ENCODE measurements at regions not wholly inside any gene's neighbourhood (a gene's known extent, or its start where the extent isn't known, plus 50 kb on each side); places are given as distances from the start of the nearest gene placed in this dataset.

GRCh38 chr13:104841110-104841509 lies 1694.4 kb downstream of the EFNB2 start:
- Histone ChIP-seq H3K27ac (no peak overlapping the region), H3K4me1 (no peaks in the 10 kb centered on the region), H3K27me3 (no peaks in the 10 kb centered on the region), H3K9me3 (no peaks in the 10 kb centered on the region), H3K4me3 (no peak overlapping the region), H3K36me3 (no peaks in the 10 kb centered on the region)
- intact Hi-C loops (cut with DNase I; ENCODE audit: low total_unique reads): no loop called here
- no peak for DNase-seq
- no peak for TF ChIP-seq CTCF (IDR thresholded peaks at IDR 0.05)

- H3K4me3 ChIP-seq: no peak overlapping the region
- no peak for DNase-seq
- intact Hi-C loops (cut with DNase I; ENCODE audit: low total_unique reads): no loop called here
- no peaks in the 10 kb centered on the region for H3K9me3 ChIP-seq
- H3K27ac ChIP-seq: no peak overlapping the region
- H3K4me1 ChIP-seq: no peaks in the 10 kb centered on the region
- H3K36me3 ChIP-seq: no peaks in the 10 kb centered on the region
- H3K27me3 ChIP-seq: no peaks in the 10 kb centered on the region
- TF ChIP-seq CTCF (IDR thresholded peaks at IDR 0.05): no peak
Measured at GRCh38 chr13:104837756-104838155, 1697.7 kb downstream of the EFNB2 start.

DNA sequence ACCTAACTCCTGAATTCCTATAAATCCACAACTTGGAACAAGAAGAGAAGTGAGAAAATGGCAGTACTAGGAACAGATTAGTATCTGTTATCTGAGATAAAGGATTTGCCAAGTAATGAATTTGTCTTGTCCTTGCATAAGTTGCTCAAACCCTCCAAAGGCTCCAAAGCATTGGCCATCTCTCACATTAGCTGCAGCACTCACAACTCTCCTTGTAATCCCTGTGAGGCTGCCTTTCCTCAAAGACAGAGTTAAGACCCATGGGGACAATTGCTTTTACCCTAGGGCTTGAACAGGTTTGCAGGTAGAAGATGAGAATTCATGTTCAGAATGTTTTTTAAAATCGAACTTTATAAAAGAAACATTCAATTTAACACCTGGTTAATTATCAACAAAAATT lies 1702.2 kb downstream of the EFNB2 start:
- no peaks in the 10 kb centered on the region for H3K9me3 ChIP-seq
- no peak overlapping the region for H3K4me3 ChIP-seq
- H3K27me3 ChIP-seq: no peaks in the 10 kb centered on the region
- H3K36me3 ChIP-seq: no peaks in the 10 kb centered on the region
- DNase-seq: no peak
- intact Hi-C loops (cut with DNase I; ENCODE audit: low total_unique reads): no loop called here
- no peak for TF ChIP-seq CTCF (IDR thresholded peaks at IDR 0.05)
- no peaks in the 10 kb centered on the region for H3K4me1 ChIP-seq
- no peak overlapping the region for H3K27ac ChIP-seq

- H3K27ac ChIP-seq: no peak overlapping the region
- intact Hi-C loops (cut with DNase I; ENCODE audit: low total_unique reads): no loop called here
- H3K36me3 ChIP-seq: no peaks in the 10 kb centered on the region
- no peaks in the 10 kb centered on the region for H3K27me3 ChIP-seq
- no peaks in the 10 kb centered on the region for H3K9me3 ChIP-seq
- no peaks in the 10 kb centered on the region for H3K4me1 ChIP-seq
- TF ChIP-seq CTCF (IDR thresholded peaks at IDR 0.05): no peak
- H3K4me3 ChIP-seq: no peak overlapping the region
- DNase-seq: no peak
Measured at GRCh38 chr13:104832231-104832630, 1703.2 kb downstream of the EFNB2 start.

DNA sequence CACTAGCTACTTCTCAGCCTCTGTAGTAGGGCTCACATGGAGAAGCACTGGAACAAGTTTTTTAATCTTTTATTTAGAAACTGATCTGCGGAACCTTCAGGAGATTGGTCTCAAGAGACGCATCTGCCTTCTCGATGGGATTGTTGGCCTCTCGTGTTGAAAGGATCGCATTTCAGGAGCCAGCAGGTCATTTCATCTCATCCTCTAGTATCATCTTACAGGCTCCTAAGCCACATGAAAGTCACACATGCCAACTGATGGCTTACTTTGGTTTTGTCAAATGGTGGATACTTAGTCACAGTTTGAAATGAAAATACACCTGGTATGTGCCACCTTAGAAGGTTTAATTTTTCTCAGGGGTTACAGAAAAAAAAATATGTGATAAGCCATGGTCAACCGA lies 1703.6 kb downstream of the EFNB2 start:
- Histone ChIP-seq H3K36me3 (no peaks in the 10 kb centered on the region), H3K4me1 (no peaks in the 10 kb centered on the region), H3K4me3 (no peak overlapping the region), H3K27me3 (no peaks in the 10 kb centered on the region), H3K27ac (no peak overlapping the region), H3K9me3 (no peaks in the 10 kb centered on the region)
- DNase-seq: no peak
- intact Hi-C loops (cut with DNase I; ENCODE audit: low total_unique reads): no loop called here
- no peak for TF ChIP-seq CTCF (IDR thresholded peaks at IDR 0.05)

GRCh38 chr13:104823709-104824108 lies 1711.8 kb downstream of the EFNB2 start:
- Histone ChIP-seq H3K4me3 (no peak overlapping the region), H3K36me3 (no peaks in the 10 kb centered on the region), H3K27ac (no peak overlapping the region), H3K9me3 (no peaks in the 10 kb centered on the region), H3K27me3 (no peaks in the 10 kb centered on the region), H3K4me1 (no peaks in the 10 kb centered on the region)
- no peak for TF ChIP-seq CTCF (IDR thresholded peaks at IDR 0.05)
- no peak for DNase-seq
- intact Hi-C loops (cut with DNase I; ENCODE audit: low total_unique reads): no loop called here
